Erythroblast (primary cell): ENCODE measurements at regions not wholly inside any gene's neighbourhood (a gene's known extent, or its start where the extent isn't known, plus 50 kb on each side); places are given as distances from the start of the nearest gene placed in this dataset.
"Not testable (repeated sequence)": the region's sequence is repeated elsewhere in the genome, so short reads cannot be mapped to it uniquely, and the experiment has no call there.

ENCODE experiments used
- DNase-seq, 2 experiments: peaks; one replicate each; lab custom pipeline; 2025; lab: John Stamatoyannopoulos, UW
- GATA1 ChIP-seq: IDR thresholded peaks from 2 replicates; pipeline ENCODE4 v1.6.1; 2011; ENCODE audit warnings: low read depth, mild to moderate bottlenecking, control low read depth, low read length, moderate library complexity
- POLR2A ChIP-seq: IDR thresholded peaks from 2 replicates; pipeline ENCODE4 v1.6.1; 2011; ENCODE audit warnings: mild to moderate bottlenecking, low read length

- DNase-seq = no peak
- TF ChIP-seq GATA1 = no peak
- TF ChIP-seq POLR2A = no peak
Observed at GRCh38 chr1:214862421-214862820, 220.1 kb upstream of the KCNK2 start.

GRCh38 chr1:214864896-214865688, 217.4 kb upstream of the KCNK2 start:
- no peak for TF ChIP-seq POLR2A
- TF ChIP-seq GATA1 = no peak
- no peak for DNase-seq

DNA sequence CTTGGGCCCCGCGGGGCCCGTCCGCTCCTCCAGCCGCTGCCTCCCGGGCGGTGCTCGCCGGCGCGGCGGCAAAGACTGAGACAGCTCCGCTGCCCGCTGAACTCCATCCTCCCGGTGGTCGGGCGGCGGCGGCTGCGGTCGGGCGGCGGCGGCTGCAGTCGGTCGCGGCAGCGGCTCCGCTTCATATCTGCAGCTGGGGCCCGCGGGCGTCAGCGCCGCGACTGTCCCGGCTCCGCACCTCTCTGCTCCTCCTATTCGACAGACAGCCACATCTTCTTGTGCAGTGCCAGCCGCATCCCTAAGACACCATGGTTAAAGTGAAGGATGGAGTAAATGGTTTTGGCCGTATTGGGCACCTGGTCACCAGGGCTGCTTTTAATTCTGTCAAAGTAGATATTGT, 212.1 kb upstream of the KCNK2 start:
- DNase-seq = not testable (repeated sequence)

DNA sequence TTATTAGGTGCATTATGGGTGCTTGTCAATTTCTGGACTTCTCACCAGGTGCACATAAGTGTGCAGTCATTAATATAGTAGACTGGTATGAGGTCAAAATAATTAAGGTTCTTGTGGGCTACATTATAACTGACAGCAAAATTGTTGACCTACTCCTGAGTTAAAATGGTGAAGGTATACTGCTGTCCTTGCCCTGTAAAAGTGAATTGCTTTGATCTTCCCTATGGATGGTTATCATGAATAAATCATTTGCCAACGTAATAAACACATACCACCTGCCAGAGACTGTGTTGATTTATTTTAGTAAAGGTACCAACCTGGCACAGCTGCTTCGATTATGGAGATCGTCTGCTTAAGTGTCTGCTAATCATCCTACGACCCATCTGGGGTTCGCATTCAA, 201.6 kb upstream of the KCNK2 start:
- DNase-seq = no peak
- no peak for TF ChIP-seq GATA1
- TF ChIP-seq POLR2A = no peak

DNA sequence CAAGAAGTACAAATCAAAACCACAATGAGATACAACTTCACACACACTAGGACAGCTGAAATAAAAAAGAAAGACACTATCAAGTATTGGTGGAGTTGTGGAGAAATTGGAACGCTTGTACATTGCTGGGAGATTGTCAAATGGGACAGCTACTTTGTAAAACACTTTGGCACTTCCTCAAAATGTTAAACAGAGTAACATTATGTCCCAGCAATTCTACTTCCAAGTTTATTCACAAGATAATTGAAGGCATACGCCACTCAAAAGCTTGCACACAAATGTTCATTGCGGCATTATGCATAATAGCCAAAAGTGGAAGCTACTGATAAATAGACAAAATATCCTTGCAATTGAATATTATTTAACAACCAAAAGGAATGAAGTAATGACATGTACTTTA, 199.9 kb upstream of the KCNK2 start:
- TF ChIP-seq GATA1 = no peak
- no peak for TF ChIP-seq POLR2A
- no peak for DNase-seq

DNA sequence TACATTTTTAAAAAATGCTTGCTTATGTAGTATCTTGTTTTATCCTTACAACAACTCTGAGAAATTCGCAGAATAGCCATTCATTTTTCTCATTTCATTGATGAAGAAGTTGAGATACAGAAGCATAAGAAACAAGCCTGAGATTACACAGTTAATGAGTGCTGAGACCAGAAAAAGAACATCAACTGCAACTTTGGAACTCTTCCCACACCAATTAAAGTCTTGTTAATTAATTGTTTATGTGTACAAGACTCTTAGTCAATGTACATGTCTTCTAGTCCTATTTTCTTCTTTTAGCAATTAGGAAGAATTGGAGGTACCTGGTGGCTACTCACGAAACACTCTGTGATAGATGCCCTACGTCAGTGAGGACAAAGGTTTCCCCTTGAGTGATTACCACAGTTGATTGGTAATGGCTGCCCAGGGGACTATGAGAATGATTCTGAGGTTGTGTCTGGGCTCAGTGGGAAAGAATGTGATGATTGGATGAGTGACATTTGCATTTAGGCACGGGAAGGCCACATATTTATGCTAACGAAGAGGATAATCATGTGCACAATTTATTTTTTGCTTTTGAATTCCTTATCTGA, 187.4 kb upstream of the KCNK2 start:
- TF ChIP-seq POLR2A = no peak
- TF ChIP-seq GATA1 = no peak
- DNase-seq = no peak

GRCh38 chr1:214896921-214897320, 185.6 kb upstream of the KCNK2 start:
- no peak for DNase-seq
- TF ChIP-seq GATA1 = no peak
- no peak for TF ChIP-seq POLR2A

GRCh38 chr1:214897581-214897980, 185.0 kb upstream of the KCNK2 start:
- no peak for TF ChIP-seq GATA1
- TF ChIP-seq POLR2A = no peak
- DNase-seq = no peak

GRCh38 chr1:214898161-214898560, 184.4 kb upstream of the KCNK2 start:
- no peak for DNase-seq
- TF ChIP-seq POLR2A = no peak
- TF ChIP-seq GATA1 = no peak

- DNase-seq = no peak
- no peak for TF ChIP-seq POLR2A
- no peak for TF ChIP-seq GATA1
Observed at GRCh38 chr1:214898718-214899117, 183.8 kb upstream of the KCNK2 start.

- no peak for TF ChIP-seq POLR2A
- no peak for TF ChIP-seq GATA1
- peak in 1 of 2 experiments; percentile 6 for DNase-seq
Observed at GRCh38 chr1:214899908-214900460, 182.6 kb upstream of the KCNK2 start.

GRCh38 chr1:214900590-214900989, 181.9 kb upstream of the KCNK2 start:
- DNase-seq = no peak
- TF ChIP-seq POLR2A (no peak), GATA1 (no peak)

DNA sequence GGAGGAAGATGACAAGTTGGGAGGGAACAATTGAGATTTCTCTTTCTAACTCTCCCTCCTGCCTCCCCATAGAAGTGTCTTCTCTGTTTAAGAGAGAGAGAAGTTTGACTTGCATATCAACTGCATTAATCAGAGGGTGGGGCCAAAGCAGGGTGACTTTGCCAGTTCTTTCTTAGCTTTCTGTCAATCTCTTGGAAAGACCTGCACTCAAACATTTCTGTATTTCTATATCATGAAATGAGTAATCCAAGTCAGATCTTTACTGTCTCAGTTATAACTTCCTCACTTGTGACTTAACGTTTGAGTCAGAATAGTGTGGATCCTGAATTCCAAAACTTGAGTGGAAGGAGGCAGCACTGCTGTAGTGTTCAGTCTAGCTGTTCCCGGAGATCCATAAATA, 180.8 kb upstream of the KCNK2 start:
- TF ChIP-seq POLR2A (no peak), GATA1 (no peak)
- DNase-seq = peak; percentile 51 to 54

DNA sequence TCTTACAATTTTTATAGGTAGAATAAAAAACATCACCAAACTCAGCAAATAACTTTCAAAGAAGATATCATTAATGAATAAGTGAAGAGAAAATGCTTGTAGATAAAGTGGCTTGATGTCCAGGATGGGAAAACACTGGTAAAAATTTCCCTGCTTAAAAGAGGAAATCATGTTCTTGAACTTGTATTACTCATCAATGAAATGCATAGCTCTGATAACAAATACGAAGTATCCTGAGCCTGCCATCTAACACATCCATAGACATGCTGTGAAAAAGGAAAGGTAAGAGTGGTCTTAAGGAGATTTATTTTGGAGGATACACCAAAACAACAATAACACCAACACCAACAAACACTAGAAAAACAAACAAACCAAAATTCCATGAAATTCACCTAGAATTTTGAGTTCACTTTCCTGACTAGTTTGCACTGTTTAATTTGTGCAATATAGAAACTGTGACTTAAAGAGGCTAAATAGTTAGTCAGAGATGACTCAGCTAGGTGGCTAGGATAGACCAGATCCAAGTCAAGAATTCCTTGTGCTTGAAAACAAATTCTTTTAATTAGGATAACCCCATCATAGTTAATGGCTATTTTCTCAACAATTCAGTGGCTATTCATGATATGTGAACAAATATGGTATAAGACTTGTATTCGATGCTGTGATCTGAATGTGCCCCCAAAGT, 179.8 kb upstream of the KCNK2 start:
- DNase-seq = no peak
- TF ChIP-seq GATA1 = no peak
- no peak for TF ChIP-seq POLR2A

GRCh38 chr1:214912127-214912526, 170.4 kb upstream of the KCNK2 start:
- TF ChIP-seq POLR2A (no peak), GATA1 (no peak)
- DNase-seq = no peak
